CD8-positive, alpha-beta memory T cell (primary cell): ENCODE measurements at regions not wholly inside any gene's neighbourhood (a gene's known extent, or its start where the extent isn't known, plus 50 kb on each side); places are given as distances from the start of the nearest gene placed in this dataset.
"Not testable (repeated sequence)": the region's sequence is repeated elsewhere in the genome, so short reads cannot be mapped to it uniquely, and the experiment has no call there.

Source experiments
- CTCF ChIA-PET: fragments of 350-600 bp; sonication (Branson Sonifier 250); formaldehyde crosslinking; loops from one replicate; lab custom pipeline; 2021; ENCODE audit warnings: antibody characterized with exemption; lab: Charles Lee
- POLR2A ChIA-PET: fragments of 350-600 bp; sonication (Branson Sonifier 250); formaldehyde crosslinking; loops from one replicate; lab custom pipeline; 2021; ENCODE audit warnings: antibody characterized with exemption; lab: Charles Lee
- DNase-seq, 5 donors: peaks; one replicate each; pipeline versions ENCODE4 v3.0.0 to v3.0.0-alpha.2; 2020 to 2022; ENCODE audit warnings: mixed read lengths in 1 of 5
- H3K27ac ChIP-seq: one replicate; pipeline ENCODE4 v1.7.0; 2013; ENCODE audit warnings: low read depth, mild to moderate bottlenecking, low read length, moderate library complexity
- H3K27me3 ChIP-seq: 2 replicates; pipeline ENCODE4 v1.7.0; 2013; ENCODE audit warnings: low read length, mild to moderate bottlenecking; ENCODE audit not compliant: insufficient read depth, poor library complexity, severe bottlenecking
- H3K36me3 ChIP-seq: 2 replicates; pipeline ENCODE4 v1.7.0; 2013; ENCODE audit warnings: mild to moderate bottlenecking, low read length, moderate library complexity; ENCODE audit not compliant: insufficient read depth
- H3K4me1 ChIP-seq: 2 replicates; pipeline ENCODE4 v1.7.0; 2013; ENCODE audit warnings: mild to moderate bottlenecking, low read length, moderate library complexity; ENCODE audit not compliant: insufficient read depth
- H3K4me3 ChIP-seq: 2 replicates; pipeline ENCODE4 v1.7.0; 2013; ENCODE audit warnings: mild to moderate bottlenecking, low read length
- H3K9me3 ChIP-seq: 2 replicates; pipeline ENCODE4 v1.7.0; 2013; ENCODE audit warnings: mild to moderate bottlenecking, low read length
- H3K27ac Mint-ChIP-seq, 8 donors: one replicate each; pipeline ENCODE4 v1.8.0; 2020 to 2021; ENCODE audit warnings: mixed read lengths in 8 of 8, mild to moderate bottlenecking in 6 of 8, inconsistent platforms in 3 of 8, moderate library complexity in 3 of 8
- H3K27me3 Mint-ChIP-seq, 2 donors: one replicate each; pipeline ENCODE4 v1.8.0; 2020 to 2021; ENCODE audit warnings: mixed read lengths in 2 of 2, mild to moderate bottlenecking in 1 of 2, moderate library complexity in 1 of 2
- H3K36me3 Mint-ChIP-seq, 3 donors: one replicate each; pipeline ENCODE4 v1.8.0; 2020 to 2021; ENCODE audit warnings: mixed read lengths in 3 of 3, inconsistent platforms in 1 of 3, mild to moderate bottlenecking in 1 of 3
- H3K4me1 Mint-ChIP-seq, 3 donors: one replicate each; pipeline ENCODE4 v1.8.0; 2020 to 2021; ENCODE audit warnings: mixed read lengths in 3 of 3, inconsistent platforms in 1 of 3, mild to moderate bottlenecking in 1 of 3
- H3K4me3 Mint-ChIP-seq, 7 donors: one replicate each; pipeline ENCODE4 v1.8.0; 2020 to 2021; ENCODE audit warnings: mixed read lengths in 7 of 7, mild to moderate bottlenecking in 6 of 7, moderate library complexity in 4 of 7, inconsistent platforms in 2 of 7
- H3K9me3 Mint-ChIP-seq, 5 donors: one replicate each; pipeline ENCODE4 v1.8.0; 2020 to 2022; ENCODE audit warnings: mixed read lengths in 5 of 5, mild to moderate bottlenecking in 3 of 5, moderate library complexity in 2 of 5, inconsistent platforms in 1 of 5

- H3K9me3 ChIP-seq, result no peaks in the 10 kb centered on the region
- ChIA-PET CTCF (no interaction called here), POLR2A (no interaction called here)
- Mint-ChIP-seq H3K27ac (peak overlapping the region in 1 of 8 donors; percentile 27), H3K4me1 (no peaks in the 10 kb centered on the region), H3K4me3 (no peak overlapping the region), H3K27me3 (peaks cover 1 to 15% of the 10 kb centered on the region in 2 donors), H3K9me3 (no peaks in the 10 kb centered on the region), H3K36me3 (no peaks in the 10 kb centered on the region)
- no peak overlapping the region for H3K27ac ChIP-seq
- DNase-seq, result no peak
- no peaks in the 10 kb centered on the region for H3K4me1 ChIP-seq
- no peaks in the 10 kb centered on the region for H3K36me3 ChIP-seq
- no peak overlapping the region for H3K4me3 ChIP-seq
- no peaks in the 10 kb centered on the region for H3K27me3 ChIP-seq
These were observed 176.8 kb downstream of the PHLDA1 start for GRCh38 chr12:75854681-75855309.

DNA sequence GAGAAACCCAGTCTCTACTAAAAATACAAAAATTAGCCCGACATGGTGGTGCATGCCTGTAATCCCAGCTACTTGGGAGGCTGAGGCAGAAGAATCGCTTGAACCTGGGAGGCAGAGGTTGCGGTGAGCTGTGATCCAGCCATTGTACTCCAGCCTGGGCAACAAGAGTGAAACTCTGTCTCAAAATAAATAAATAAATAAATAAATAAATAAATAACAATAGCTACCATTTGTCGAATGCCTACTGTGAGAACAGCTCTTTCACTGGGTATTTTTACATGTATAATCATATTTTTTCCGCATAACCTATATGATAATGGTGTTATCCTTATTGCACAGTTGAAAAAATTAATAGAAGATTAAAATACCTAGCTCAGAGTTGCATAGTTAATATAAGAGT lies 177.4 kb downstream of the PHLDA1 start:
- H3K36me3 Mint-ChIP-seq, H3K4me1 Mint-ChIP-seq, H3K27ac ChIP-seq, H3K27me3 ChIP-seq, H3K9me3 ChIP-seq, H3K4me3 Mint-ChIP-seq, H3K4me1 ChIP-seq, DNase-seq, H3K36me3 ChIP-seq, CTCF ChIA-PET, H3K4me3 ChIP-seq, POLR2A ChIA-PET, H3K9me3 Mint-ChIP-seq: not testable (repeated sequence)
- Mint-ChIP-seq H3K27ac (peak overlapping the region in 1 of 8 donors; percentile 27), H3K27me3 (peaks cover 1 to 15% of the 10 kb centered on the region in 2 donors)

GRCh38 chr12:75853626-75854025 lies 177.9 kb downstream of the PHLDA1 start:
- no peak overlapping the region for H3K27ac Mint-ChIP-seq
- Histone ChIP-seq H3K4me1 (no peaks in the 10 kb centered on the region), H3K9me3 (no peaks in the 10 kb centered on the region), H3K36me3 (no peaks in the 10 kb centered on the region), H3K27me3 (no peaks in the 10 kb centered on the region), H3K27ac (no peak overlapping the region), H3K4me3 (no peak overlapping the region)
- H3K36me3 Mint-ChIP-seq, result no peaks in the 10 kb centered on the region
- H3K4me3 Mint-ChIP-seq, result no peak overlapping the region
- DNase-seq, result no peak
- CTCF ChIA-PET, result no interaction called here
- H3K9me3 Mint-ChIP-seq, result no peaks in the 10 kb centered on the region
- no peaks in the 10 kb centered on the region for H3K4me1 Mint-ChIP-seq
- H3K27me3 Mint-ChIP-seq, result peaks cover 1 to 15% of the 10 kb centered on the region in 2 donors
- POLR2A ChIA-PET, result no interaction called here

DNA sequence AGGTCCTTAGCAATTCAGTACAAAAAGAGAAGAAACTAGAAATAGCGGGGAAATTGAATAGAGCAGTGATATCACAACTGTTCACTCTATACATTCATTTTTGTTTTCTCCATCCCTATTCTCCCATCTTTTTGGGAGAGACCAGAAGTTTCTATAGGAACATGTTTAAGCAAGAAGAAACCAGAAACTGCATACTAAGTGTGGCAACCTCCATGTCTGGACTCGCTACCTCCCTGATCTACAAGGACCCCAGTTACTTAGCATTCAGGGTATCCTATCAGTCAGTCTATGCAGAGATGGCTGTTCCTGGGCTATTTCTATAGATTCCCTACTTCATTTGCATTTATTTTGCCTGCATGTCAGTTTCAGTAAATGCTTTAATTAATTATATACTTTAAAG lies 178.6 kb downstream of the PHLDA1 start:
- ChIA-PET POLR2A (no interaction called here), CTCF (no interaction called here)
- no peaks in the 10 kb centered on the region for H3K27me3 ChIP-seq
- Mint-ChIP-seq H3K4me3 (no peak overlapping the region), H3K9me3 (no peaks in the 10 kb centered on the region), H3K27me3 (peaks cover 1 to 15% of the 10 kb centered on the region in 2 donors), H3K4me1 (peaks cover 0 to 6% (median 2%) of the 10 kb centered on the region in 3 donors), H3K36me3 (no peaks in the 10 kb centered on the region), H3K27ac (no peak overlapping the region)
- no peaks in the 10 kb centered on the region for H3K36me3 ChIP-seq
- no peak for DNase-seq
- H3K27ac ChIP-seq, result no peak overlapping the region
- no peaks in the 10 kb centered on the region for H3K4me1 ChIP-seq
- no peaks in the 10 kb centered on the region for H3K9me3 ChIP-seq
- H3K4me3 ChIP-seq, result no peak overlapping the region

DNA sequence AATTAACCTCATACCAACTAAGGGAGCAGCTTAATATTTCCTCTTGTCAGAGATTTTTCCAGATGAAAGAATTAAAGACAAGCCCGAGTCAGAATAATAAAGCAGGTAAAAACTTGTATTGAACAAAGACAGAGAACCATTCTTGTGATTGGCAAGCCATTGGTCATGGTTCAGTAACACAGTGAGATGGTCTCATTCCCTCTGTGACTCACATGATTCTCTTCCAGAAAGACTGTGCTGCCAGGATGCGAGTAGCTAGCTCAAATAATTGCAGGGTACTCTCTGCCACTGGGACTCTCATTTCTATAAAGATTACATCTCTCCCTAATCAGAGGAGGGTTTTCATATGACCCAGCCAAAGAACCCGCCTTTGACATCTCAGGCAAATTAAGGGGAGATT lies 179.4 kb downstream of the PHLDA1 start:
- H3K27me3 Mint-ChIP-seq, result peaks cover 1 to 15% of the 10 kb centered on the region in 2 donors
- CTCF ChIA-PET, result interaction anchor here (1.6 kb wide), 1 partner anchor 11 kb away, joined by 3 read pairs; no protein-coding TSS in a partner anchor
- no peak overlapping the region for H3K4me3 Mint-ChIP-seq
- POLR2A ChIA-PET, result no interaction called here
- no peak overlapping the region for H3K27ac Mint-ChIP-seq
- no peaks in the 10 kb centered on the region for H3K9me3 Mint-ChIP-seq
- peaks cover 0 to 6% (median 2%) of the 10 kb centered on the region in 3 donors for H3K4me1 Mint-ChIP-seq
- no peaks in the 10 kb centered on the region for H3K9me3 ChIP-seq
- no peak for DNase-seq
- H3K4me1 ChIP-seq, result no peaks in the 10 kb centered on the region
- no peak overlapping the region for H3K4me3 ChIP-seq
- H3K36me3 Mint-ChIP-seq, result no peaks in the 10 kb centered on the region
- no peak overlapping the region for H3K27ac ChIP-seq
- no peaks in the 10 kb centered on the region for H3K36me3 ChIP-seq
- H3K27me3 ChIP-seq, result no peaks in the 10 kb centered on the region

- no peak overlapping the region for H3K27ac Mint-ChIP-seq
- H3K4me3 ChIP-seq, result no peak overlapping the region
- no peak for DNase-seq
These were observed 180.7 kb downstream of the PHLDA1 start for GRCh38 chr12:75850721-75851462.

GRCh38 chr12:75848961-75849360 lies 182.6 kb downstream of the PHLDA1 start:
- H3K9me3 Mint-ChIP-seq, result peaks cover 0 to 3% (median 0%) of the 10 kb centered on the region in 5 donors
- DNase-seq, result no peak
- peak overlapping the region in 1 of 8 donors; percentile 26 for H3K27ac Mint-ChIP-seq
- no peak overlapping the region for H3K27ac ChIP-seq
- H3K4me1 ChIP-seq, result no peaks in the 10 kb centered on the region
- no peaks in the 10 kb centered on the region for H3K27me3 ChIP-seq
- ChIA-PET CTCF (no interaction called here), POLR2A (no interaction called here)
- H3K36me3 ChIP-seq, result no peaks in the 10 kb centered on the region
- peaks cover 0 to 6% (median 2%) of the 10 kb centered on the region in 3 donors for H3K4me1 Mint-ChIP-seq
- no peaks in the 10 kb centered on the region for H3K36me3 Mint-ChIP-seq
- no peaks in the 10 kb centered on the region for H3K9me3 ChIP-seq
- peaks cover 1 to 9% of the 10 kb centered on the region in 2 donors for H3K27me3 Mint-ChIP-seq
- H3K4me3 Mint-ChIP-seq, result no peak overlapping the region
- no peak overlapping the region for H3K4me3 ChIP-seq

More at GRCh38 chr12:75850721-75851462, 180.7 kb downstream of the PHLDA1 start:
- H3K36me3 ChIP-seq, result no peaks in the 10 kb centered on the region
- H3K4me1 ChIP-seq, result no peaks in the 10 kb centered on the region
- Mint-ChIP-seq H3K4me3 (no peak overlapping the region), H3K27me3 (peaks cover 1 to 15% of the 10 kb centered on the region in 2 donors), H3K36me3 (no peaks in the 10 kb centered on the region), H3K9me3 (peaks cover 0 to 3% (median 0%) of the 10 kb centered on the region in 5 donors), H3K4me1 (peaks cover 0 to 6% (median 2%) of the 10 kb centered on the region in 3 donors)
- H3K9me3 ChIP-seq, result no peaks in the 10 kb centered on the region
- ChIA-PET POLR2A (no interaction called here), CTCF (interaction anchor here (1.6 kb wide), 1 partner anchor 10 kb away, joined by 3 read pairs; no protein-coding TSS in a partner anchor)
- no peaks in the 10 kb centered on the region for H3K27me3 ChIP-seq
- no peak overlapping the region for H3K27ac ChIP-seq

- Mint-ChIP-seq H3K27ac (peak overlapping the region in 1 of 8 donors; percentile 14), H3K36me3 (no peaks in the 10 kb centered on the region), H3K4me1 (peaks cover 0 to 6% (median 2%) of the 10 kb centered on the region in 3 donors), H3K4me3 (no peak overlapping the region), H3K9me3 (peaks cover 0 to 3% (median 0%) of the 10 kb centered on the region in 5 donors), H3K27me3 (peaks cover 1 to 6% of the 10 kb centered on the region in 2 donors)
- ChIA-PET POLR2A (no interaction called here), CTCF (interaction anchor here (0.7 kb wide), 1 partner anchor 172 kb away, joined by 3 read pairs; no protein-coding TSS in a partner anchor)
- Histone ChIP-seq H3K4me3 (no peak overlapping the region), H3K4me1 (no peaks in the 10 kb centered on the region), H3K27me3 (no peaks in the 10 kb centered on the region), H3K9me3 (no peaks in the 10 kb centered on the region), H3K27ac (no peak overlapping the region), H3K36me3 (no peaks in the 10 kb centered on the region)
- DNase-seq, result no peak
These were observed 183.1 kb downstream of the PHLDA1 start for GRCh38 chr12:75848431-75848925.
